Stimulated activated naive CD4-positive, alpha-beta T cell treated with Interleukin-2 at 50 U/mL for 16 hours (primary cell): ENCODE measurements at regions not wholly inside any gene's neighbourhood (a gene's known extent, or its start where the extent isn't known, plus 50 kb on each side); places are given as distances from the start of the nearest gene placed in this dataset.
"Not testable (repeated sequence)": the region's sequence is repeated elsewhere in the genome, so short reads cannot be mapped to it uniquely, and the experiment has no call there.

Source experiments
- DNase-seq: peaks from one replicate; lab custom pipeline; 2025; lab: John Stamatoyannopoulos, UW

DNA sequence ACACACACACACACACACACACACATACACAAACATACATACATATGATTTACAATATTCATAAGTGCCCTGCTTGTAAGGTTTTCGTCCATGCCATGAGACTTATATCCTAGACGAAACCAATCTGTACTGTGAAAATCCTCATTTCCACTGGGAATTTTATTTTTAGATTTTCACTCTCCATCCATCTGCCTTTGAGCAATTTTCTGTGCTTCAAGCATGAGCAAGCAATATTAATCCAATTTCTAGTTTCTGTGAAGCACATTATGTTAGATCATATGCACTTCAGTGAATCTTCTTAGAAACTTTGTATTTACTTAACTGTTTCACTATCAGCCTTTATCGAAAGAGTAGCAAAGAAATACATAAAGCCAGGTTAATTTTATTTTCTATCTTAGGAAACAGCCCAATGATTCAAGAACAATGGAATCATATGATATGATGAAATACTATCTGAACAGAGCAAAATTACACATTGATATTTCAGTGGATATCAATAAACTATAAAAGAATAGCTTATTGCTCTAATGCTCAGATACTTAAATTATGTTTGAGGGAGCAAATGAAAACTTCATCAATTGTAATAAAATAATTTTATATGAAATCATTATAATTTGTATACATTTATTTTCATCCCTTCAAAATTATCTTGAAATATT, 1100.7 kb upstream of the MIR17HG start:
- DNase-seq, result no peak

DNA sequence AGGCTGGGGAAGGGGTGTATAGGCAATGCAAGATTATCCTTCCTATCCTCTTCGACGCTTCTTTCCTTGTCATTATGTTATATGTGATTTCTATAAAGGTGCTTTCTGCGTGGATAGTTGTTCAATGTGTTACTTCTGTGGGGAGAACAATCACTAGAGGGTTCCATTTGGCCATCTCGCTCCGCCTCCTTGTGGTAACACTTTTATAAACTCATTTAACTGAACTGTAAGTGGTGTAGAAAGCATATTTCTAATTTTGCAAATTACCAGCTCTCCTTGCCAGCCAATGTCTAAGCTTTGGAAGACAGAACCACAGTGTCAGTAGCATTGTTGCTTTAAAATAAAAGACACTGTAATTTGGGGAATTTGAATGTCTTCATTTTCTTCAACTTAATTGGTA, 1093.7 kb upstream of the MIR17HG start:
- DNase-seq, result no peak

- no peak for DNase-seq
Observed at GRCh38 chr13:90254437-90254836, 1093.0 kb upstream of the MIR17HG start.

DNA sequence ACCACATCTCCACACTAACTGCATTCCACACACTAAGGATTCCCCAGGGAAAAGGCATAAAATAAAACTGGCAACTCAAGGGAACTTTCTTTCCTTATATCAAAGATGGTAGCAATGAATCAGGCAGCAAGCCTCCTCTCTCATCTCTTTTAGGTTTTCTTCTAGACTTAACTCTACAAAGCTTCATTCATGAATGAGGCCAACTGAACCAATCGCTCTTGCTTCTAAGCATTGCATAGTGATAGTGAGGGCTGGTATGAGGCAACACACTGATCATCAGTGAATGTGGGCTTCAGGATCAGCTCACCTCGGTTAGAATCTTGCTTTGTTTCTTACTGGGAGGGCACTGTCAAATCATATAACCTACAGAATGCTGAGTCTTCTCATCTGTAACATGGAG, 1090.7 kb upstream of the MIR17HG start:
- no peak for DNase-seq

DNA sequence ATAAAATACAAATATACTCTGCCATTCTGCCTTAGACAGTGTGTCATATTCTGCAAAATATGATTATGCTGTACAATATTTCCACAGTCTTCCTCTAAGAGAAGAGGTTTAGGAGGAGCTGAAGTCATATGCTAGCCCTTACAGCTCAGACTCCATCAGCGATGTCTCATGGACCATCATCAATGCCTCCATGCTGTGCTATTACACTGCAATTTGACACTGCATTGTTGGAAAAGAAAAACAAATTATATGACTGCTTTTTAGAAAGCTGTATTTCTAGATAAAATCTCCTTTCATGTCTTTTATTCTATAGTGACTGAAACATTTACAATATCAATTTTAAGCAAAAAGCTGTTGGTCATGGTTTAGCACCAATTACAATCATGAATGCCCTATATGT, 1089.4 kb upstream of the MIR17HG start:
- no peak for DNase-seq

- no peak for DNase-seq
Observed at GRCh38 chr13:90261343-90261742, 1086.1 kb upstream of the MIR17HG start.

GRCh38 chr13:90270226-90270625, 1077.3 kb upstream of the MIR17HG start:
- DNase-seq, result no peak

DNA sequence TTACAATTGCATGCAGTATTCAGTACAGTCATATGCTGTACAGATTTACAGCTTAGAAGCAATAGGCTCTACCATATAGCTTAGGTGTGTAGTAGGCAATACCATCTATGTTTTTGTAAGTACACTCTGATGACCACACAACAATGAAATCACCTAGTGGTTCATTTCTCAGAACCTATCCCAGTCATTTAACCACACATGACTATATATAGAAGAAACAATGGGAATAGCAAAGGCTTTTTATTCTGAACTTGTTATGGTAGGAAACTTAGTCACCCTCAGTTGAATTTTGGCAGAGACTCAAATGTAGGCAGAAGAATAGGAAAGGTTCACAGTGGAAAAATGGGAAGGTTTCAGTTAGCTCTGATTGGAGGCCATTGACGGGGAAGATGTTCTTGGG, 1075.1 kb upstream of the MIR17HG start:
- no peak for DNase-seq

GRCh38 chr13:90276216-90276615, 1071.3 kb upstream of the MIR17HG start:
- DNase-seq, result no peak

DNA sequence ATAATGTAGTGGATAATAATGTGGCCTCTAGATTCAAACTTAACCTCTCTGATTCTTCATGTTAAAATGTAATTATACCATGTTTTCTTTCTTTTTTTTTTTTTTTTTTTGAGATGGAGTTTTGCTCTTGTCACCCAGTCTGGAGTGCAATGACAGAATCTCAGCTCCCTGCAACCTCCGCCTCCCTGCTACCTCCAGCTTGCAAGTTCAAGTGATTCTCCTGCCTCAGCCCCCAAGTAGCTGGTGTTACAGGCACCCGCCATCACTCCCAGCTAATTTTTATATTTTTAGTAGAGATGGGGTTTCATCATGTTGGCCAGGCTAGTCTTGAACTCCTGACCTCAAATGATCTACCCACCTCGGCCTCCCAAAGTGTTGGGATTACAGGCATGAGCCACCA, 1069.3 kb upstream of the MIR17HG start:
- not testable (repeated sequence) for DNase-seq

DNA sequence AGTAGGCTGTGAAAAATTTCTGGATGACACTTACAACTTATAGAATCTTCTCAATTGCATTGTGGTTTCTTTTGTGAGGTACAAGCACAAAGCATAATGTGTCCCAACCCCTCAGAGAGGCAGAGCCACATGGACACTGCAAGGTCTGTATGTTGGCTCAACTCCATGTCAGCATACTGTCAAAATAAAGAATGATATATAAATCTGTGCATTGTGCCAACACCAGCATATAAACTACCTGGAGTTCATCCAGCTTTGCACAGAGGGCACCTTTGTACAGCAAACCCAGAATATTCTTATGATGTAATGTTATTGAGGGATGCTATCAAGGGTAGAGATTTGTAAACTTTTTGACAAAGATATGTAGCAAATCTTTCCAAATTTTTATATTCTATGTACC, 1065.8 kb upstream of the MIR17HG start:
- no peak for DNase-seq

DNA sequence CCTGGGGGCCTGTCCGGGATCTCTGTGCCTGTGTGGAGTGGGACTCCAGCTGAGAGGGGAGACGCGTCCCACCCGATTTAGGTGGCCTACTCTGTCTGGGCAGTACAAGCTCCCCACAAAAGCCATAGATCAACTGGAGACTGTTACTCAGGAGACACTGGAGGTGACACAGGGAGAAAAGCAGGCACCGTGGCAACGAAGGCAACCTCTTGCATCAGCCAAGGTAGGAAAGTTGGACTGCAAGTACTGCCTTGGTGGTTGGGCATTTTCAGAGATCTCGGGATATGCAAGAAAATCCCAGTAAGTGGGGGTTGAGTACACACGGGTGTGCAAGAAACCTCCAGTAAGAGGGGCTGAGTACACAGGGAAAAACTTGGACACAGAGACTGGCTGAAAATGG, 1060.0 kb upstream of the MIR17HG start:
- no peak for DNase-seq

GRCh38 chr13:90293793-90294361, 1053.6 kb upstream of the MIR17HG start:
- no peak for DNase-seq

- no peak for DNase-seq
Observed at GRCh38 chr13:90299238-90299637, 1048.2 kb upstream of the MIR17HG start.

DNA sequence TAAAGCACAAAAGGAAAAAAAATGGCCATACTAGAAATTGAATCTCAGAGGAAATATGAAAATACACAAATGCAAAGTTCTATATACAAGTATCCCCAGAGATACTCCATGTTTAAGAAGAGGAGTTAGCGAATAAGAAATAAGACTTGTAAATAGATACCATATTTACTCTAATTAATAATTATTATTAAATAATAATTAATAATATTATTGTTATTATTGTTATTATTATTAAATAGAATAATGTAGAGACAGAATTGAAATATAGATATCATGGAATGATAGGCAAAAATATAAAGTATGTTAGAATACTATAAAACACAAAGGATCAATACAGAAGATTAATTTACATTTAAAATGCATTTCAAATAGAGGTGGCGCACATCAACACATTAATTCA, 1047.5 kb upstream of the MIR17HG start:
- no peak for DNase-seq

- DNase-seq, result no peak
Observed at GRCh38 chr13:90302107-90302506, 1045.4 kb upstream of the MIR17HG start.

- DNase-seq, result no peak
Observed at GRCh38 chr13:90305796-90306195, 1041.7 kb upstream of the MIR17HG start.

- no peak for DNase-seq
Observed at GRCh38 chr13:90307136-90307535, 1040.4 kb upstream of the MIR17HG start.

DNA sequence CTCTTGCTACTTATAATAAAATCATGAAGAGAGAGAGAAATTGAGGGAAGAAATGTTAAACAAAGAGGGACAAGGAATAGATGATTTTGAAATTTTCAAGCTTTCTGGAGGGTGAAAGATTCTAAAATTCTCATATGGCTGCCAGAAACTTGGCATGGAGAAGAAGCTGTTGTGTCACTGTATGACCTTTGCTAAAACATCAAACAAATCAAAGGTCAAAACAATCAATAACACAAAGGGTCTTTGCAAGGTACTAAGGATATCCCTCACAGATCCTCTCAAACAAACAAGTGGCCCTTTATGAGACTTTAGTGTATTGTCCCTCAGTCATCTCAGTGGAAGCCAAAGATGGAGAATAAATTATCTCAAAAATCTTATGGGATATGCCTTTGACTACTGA, 1039.2 kb upstream of the MIR17HG start:
- DNase-seq, result no peak

DNA sequence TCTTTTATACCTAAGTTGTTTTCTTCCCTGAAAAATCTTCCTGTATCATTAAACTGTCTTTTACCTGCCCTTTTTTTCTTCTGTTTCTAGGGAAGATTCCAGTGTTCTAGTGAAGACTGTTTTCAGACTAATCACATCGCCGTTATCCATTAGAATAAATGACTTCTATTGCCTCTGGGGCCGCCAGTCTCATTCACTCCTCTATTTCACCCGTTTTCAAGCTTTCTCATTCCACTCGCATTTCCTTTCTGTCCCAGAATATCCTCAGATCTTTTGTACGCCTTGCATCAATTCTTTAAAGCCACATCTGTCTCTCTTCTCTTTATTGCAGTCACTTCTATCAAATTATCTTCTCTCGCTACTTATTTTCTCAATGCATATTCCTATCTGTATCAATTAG, 1035.6 kb upstream of the MIR17HG start:
- no peak for DNase-seq

- DNase-seq, result no peak
Observed at GRCh38 chr13:90315061-90315460, 1032.4 kb upstream of the MIR17HG start.

DNA sequence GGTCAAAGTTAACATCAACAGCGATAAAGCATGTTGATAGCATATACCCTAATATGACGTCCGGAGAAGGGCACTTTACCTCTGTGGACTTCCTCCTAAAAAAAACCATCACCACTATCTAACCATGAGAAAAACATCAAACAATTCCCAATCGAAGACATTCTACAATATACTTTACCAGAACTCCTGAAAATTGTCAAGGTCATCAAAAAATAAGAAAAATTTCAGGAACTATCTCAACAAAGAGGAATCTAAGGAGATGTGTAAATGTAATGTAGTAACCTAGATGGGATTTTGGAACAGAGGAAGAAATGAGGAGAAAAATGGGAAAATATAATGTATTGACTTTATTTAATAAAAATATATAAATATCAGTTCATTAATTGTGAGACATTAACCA, 1026.8 kb upstream of the MIR17HG start:
- DNase-seq, result no peak

- no peak for DNase-seq
Observed at GRCh38 chr13:90321281-90321931, 1026.1 kb upstream of the MIR17HG start.

DNA sequence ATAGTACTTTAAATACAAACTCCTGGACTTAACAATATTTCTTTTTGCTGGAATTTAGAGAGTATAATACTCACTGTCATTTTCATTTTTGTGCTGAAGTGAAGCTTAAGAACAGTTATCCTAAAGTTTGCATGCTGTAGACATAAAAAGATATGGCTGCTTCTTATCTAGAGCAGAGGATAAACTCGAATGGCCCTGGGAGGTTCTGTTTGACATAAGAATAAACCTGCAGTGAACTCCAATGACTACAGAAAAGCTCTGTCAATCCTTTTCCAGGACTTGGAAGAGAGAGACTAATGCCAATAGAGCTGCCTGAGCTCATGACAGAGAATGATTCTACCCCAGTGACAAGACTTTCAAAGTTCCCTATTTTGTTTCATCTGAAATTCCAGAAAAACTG, 1017.8 kb upstream of the MIR17HG start:
- no peak for DNase-seq
